ENCODE measurements at regions not wholly inside any gene's neighbourhood (a gene's known extent, or its start where the extent isn't known, plus 50 kb on each side); places are given as distances from the start of the nearest gene placed in this dataset.

DNA sequence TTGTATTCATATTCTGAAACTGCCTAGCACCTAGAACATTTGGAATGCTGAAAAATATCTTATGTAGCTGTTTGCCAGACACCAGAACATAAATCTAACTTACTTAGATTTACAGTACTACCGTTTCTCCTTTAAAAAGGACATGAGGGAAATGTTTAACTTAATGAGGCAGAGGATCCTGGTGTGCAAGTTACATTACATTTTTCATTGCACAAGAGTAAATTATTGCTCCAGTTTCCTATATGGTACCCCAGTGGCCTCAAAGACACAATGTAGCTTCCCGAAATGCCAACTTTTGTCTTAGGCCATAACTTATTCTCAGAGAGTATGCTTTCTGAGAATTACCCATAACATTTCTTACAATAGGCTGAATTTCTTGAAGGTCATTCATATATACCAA is 105.5 kb upstream of the DTNA start:
- no peak overlapping the region for H2AFZ ChIP-seq (ENCODE audit: low read length)
- H3K27ac ChIP-seq (ENCODE audit: low read depth, low read length, poor library complexity, severe bottlenecking) = no peak overlapping the region
- no peak for DNase-seq (ENCODE audit: low spot score)
- no peaks in the 10 kb centered on the region for H3K79me2 ChIP-seq (ENCODE audit: insufficient read depth, low read depth, low read length)
- no peaks in the 10 kb centered on the region for H3K36me3 ChIP-seq (ENCODE audit: insufficient read depth, low read length)
- intact Hi-C loops (cut with micrococcal nuclease; ENCODE audit: unreplicated experiment) = no loop called here
- no TSS peak for BruUV-seq (replicated peaks)
- ChIA-PET CTCF (ENCODE audit: unreplicated experiment) (no interaction called here), POLR2A (no interaction called here)
- no peaks in the 10 kb centered on the region for H4K20me1 ChIP-seq (ENCODE audit: insufficient read depth, low read length)
- no peak overlapping the region for H3K4me3 ChIP-seq (ENCODE audit: low read depth, low read length, poor library complexity, severe bottlenecking)
- no peak overlapping the region for H3K4me2 ChIP-seq (ENCODE audit: low read length)
- no peaks in the 10 kb centered on the region for H3K9me3 ChIP-seq (ENCODE audit: low read length)
- H3K4me1 ChIP-seq (ENCODE audit: insufficient read depth, low read length, poor library complexity, severe bottlenecking) = no peaks in the 10 kb centered on the region
- TF ChIP-seq, protein P1, sequence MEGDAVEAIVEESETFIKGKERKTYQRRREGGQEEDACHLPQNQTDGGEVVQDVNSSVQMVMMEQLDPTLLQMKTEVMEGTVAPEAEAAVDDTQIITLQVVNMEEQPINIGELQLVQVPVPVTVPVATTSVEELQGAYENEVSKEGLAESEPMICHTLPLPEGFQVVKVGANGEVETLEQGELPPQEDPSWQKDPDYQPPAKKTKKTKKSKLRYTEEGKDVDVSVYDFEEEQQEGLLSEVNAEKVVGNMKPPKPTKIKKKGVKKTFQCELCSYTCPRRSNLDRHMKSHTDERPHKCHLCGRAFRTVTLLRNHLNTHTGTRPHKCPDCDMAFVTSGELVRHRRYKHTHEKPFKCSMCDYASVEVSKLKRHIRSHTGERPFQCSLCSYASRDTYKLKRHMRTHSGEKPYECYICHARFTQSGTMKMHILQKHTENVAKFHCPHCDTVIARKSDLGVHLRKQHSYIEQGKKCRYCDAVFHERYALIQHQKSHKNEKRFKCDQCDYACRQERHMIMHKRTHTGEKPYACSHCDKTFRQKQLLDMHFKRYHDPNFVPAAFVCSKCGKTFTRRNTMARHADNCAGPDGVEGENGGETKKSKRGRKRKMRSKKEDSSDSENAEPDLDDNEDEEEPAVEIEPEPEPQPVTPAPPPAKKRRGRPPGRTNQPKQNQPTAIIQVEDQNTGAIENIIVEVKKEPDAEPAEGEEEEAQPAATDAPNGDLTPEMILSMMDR (conservative IDR thresholded peaks at IDR 0.05; ENCODE audit: low read length) = no peak
- TF ChIP-seq EZH2phosphoT487 (IDR thresholded peaks at IDR 0.05; ENCODE audit: borderline replicate concordance, low read depth, low read length) = no peak
- H3K9me2 ChIP-seq (ENCODE audit: insufficient read depth, low read length) = no peaks in the 10 kb centered on the region

DNA sequence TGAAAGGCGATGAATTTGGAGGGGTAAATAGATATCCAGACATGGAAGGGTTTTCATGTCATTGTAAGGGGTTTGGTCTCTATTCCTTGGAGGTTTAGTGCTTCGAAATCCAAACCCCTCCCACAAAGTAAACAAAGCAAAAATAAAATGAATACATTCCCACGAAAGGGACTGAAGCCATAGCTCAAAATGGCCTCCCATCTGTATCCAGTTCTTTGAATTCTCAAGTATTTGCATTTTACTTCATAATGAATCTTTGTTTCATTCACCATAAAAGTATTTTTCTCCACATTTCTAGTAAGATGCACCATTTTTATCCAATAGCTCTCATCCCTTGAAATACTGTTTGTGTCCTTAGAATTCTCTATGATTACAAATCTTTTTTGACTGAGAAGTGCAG is 103.2 kb upstream of the DTNA start:
- TF ChIP-seq, protein P1 (conservative IDR thresholded peaks at IDR 0.05; ENCODE audit: low read length) = no peak
- TF ChIP-seq EZH2phosphoT487 (IDR thresholded peaks at IDR 0.05; ENCODE audit: borderline replicate concordance, low read depth, low read length) = no peak
- no peaks in the 10 kb centered on the region for H3K36me3 ChIP-seq (ENCODE audit: insufficient read depth, low read length)
- no peak overlapping the region for H2AFZ ChIP-seq (ENCODE audit: low read length)
- H4K20me1 ChIP-seq (ENCODE audit: insufficient read depth, low read length) = no peaks in the 10 kb centered on the region
- H3K9me3 ChIP-seq (ENCODE audit: low read length) = no peaks in the 10 kb centered on the region
- DNase-seq (ENCODE audit: low spot score) = no peak
- no peak overlapping the region for H3K4me2 ChIP-seq (ENCODE audit: low read length)
- H3K9me2 ChIP-seq (ENCODE audit: insufficient read depth, low read length) = no peaks in the 10 kb centered on the region
- BruUV-seq (replicated peaks) = no TSS peak
- intact Hi-C loops (cut with micrococcal nuclease; ENCODE audit: unreplicated experiment) = no loop called here
- POLR2A ChIA-PET = no interaction called here
- no peaks in the 10 kb centered on the region for H3K4me1 ChIP-seq (ENCODE audit: insufficient read depth, low read length, poor library complexity, severe bottlenecking)
- H3K27ac ChIP-seq (ENCODE audit: low read depth, low read length, poor library complexity, severe bottlenecking) = no peak overlapping the region
- CTCF ChIA-PET (ENCODE audit: unreplicated experiment) = no interaction called here
- H3K4me3 ChIP-seq (ENCODE audit: low read depth, low read length, poor library complexity, severe bottlenecking) = no peak overlapping the region
- no peaks in the 10 kb centered on the region for H3K79me2 ChIP-seq (ENCODE audit: insufficient read depth, low read depth, low read length)

DNA sequence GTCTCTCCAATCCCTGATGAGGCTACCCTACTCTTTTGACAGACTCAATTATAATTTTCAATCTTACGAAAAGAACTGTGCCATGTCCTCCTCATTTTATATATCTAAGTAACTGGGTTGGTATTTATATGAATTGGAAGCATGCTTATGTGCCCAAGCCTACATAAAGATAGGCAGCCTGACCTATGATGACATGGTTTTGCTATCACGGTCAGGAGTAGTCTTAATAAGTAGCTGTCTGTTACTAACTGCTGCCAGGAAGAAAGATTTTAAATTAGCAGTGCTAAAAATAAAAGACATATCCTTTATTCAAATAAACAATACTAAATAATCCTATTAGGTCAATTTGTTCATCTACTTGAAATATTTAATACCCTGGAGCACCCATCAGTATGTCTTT is 102.0 kb upstream of the DTNA start:
- Histone ChIP-seq H3K4me2 (ENCODE audit: low read length) (no peak overlapping the region), H3K9me3 (ENCODE audit: low read length) (no peaks in the 10 kb centered on the region), H2AFZ (ENCODE audit: low read length) (no peak overlapping the region), H3K4me1 (ENCODE audit: insufficient read depth, low read length, poor library complexity, severe bottlenecking) (no peaks in the 10 kb centered on the region), H4K20me1 (ENCODE audit: insufficient read depth, low read length) (no peaks in the 10 kb centered on the region), H3K9me2 (ENCODE audit: insufficient read depth, low read length) (no peaks in the 10 kb centered on the region), H3K79me2 (ENCODE audit: insufficient read depth, low read depth, low read length) (no peaks in the 10 kb centered on the region), H3K27ac (ENCODE audit: low read depth, low read length, poor library complexity, severe bottlenecking) (no peak overlapping the region), H3K36me3 (ENCODE audit: insufficient read depth, low read length) (no peaks in the 10 kb centered on the region), H3K4me3 (ENCODE audit: low read depth, low read length, poor library complexity, severe bottlenecking) (no peak overlapping the region)
- no peak for DNase-seq (ENCODE audit: low spot score)
- intact Hi-C loops (cut with micrococcal nuclease; ENCODE audit: unreplicated experiment) = no loop called here
- BruUV-seq (replicated peaks) = no TSS peak
- TF ChIP-seq, protein P1 (conservative IDR thresholded peaks at IDR 0.05; ENCODE audit: low read length) = no peak
- no peak for TF ChIP-seq EZH2phosphoT487 (IDR thresholded peaks at IDR 0.05; ENCODE audit: borderline replicate concordance, low read depth, low read length)
- ChIA-PET POLR2A (no interaction called here), CTCF (ENCODE audit: unreplicated experiment) (no interaction called here)
